ENCODE measurements at regions not wholly inside any gene's neighbourhood (a gene's known extent, or its start where the extent isn't known, plus 50 kb on each side); places are given as distances from the start of the nearest gene placed in this dataset.

GRCh38 chr5:105131045-105131444, 1568.5 kb upstream of the NUDT12 start:
- no peak for TF ChIP-seq SIN3A (IDR thresholded peaks at IDR 0.05; ENCODE audit: low read depth)
- no peak for TF ChIP-seq EGR1 (IDR thresholded peaks at IDR 0.05; ENCODE audit: low read depth)
- no peak for TF ChIP-seq REST (IDR thresholded peaks at IDR 0.05; ENCODE audit: low read depth)
- no peak for TF ChIP-seq MAX (IDR thresholded peaks at IDR 0.05)
- TF ChIP-seq ZNF274 (IDR thresholded peaks at IDR 0.05; ENCODE audit: low read depth, low read length) = no peak
- no peak for TF ChIP-seq ATF3 (IDR thresholded peaks at IDR 0.05)
- TF ChIP-seq SP1 (IDR thresholded peaks at IDR 0.05; ENCODE audit: low read depth) = no peak
- TF ChIP-seq POLR2A (IDR thresholded peaks at IDR 0.05; ENCODE audit: borderline replicate concordance, extremely low read depth, insufficient read depth, insufficient read length) = no peak
- no peak for TF ChIP-seq FOSL1 (IDR thresholded peaks at IDR 0.05; ENCODE audit: low read depth)
- no peak for TF ChIP-seq ZBTB33 (IDR thresholded peaks at IDR 0.05; ENCODE audit: extremely low read depth, insufficient replicate concordance, low read length)
- no peak for TF ChIP-seq YY1 (IDR thresholded peaks at IDR 0.05; ENCODE audit: extremely low read depth, insufficient replicate concordance, low read depth, low read length)
- TF ChIP-seq ELF1 (IDR thresholded peaks at IDR 0.05; ENCODE audit: borderline replicate concordance, low read depth) = no peak
- TF ChIP-seq CEBPB (IDR thresholded peaks at IDR 0.05; ENCODE audit: low read depth) = no peak
- TF ChIP-seq CTCF (IDR thresholded peaks at IDR 0.05 in 2 of 3, conservative IDR thresholded peaks at IDR 0.05 in 1 of 3; ENCODE audit: borderline replicate concordance in 1 of 3, insufficient read depth in 1 of 3, low read depth in 2 of 3, low read length in 2 of 3) = no peak
- no peak for TF ChIP-seq EZH2phosphoT487 (IDR thresholded peaks at IDR 0.05; ENCODE audit: borderline replicate concordance)
- Histone ChIP-seq H3K9me2 (ENCODE audit: insufficient read depth) (0 out of 2 replicates have a peak, but pooled peaks cover 3% of the 10 kb centered on the region), H3K4me1 (ENCODE audit: control insufficient read depth in 1 of 2, insufficient read depth in 2 of 2, low read length in 2 of 2) (no peaks in the 10 kb centered on the region), H3K27ac (ENCODE audit: low read depth, low read length) (no peak overlapping the region), H3K79me2 (ENCODE audit: insufficient read depth, low read length) (no peaks in the 10 kb centered on the region), H4K20me1 (ENCODE audit: insufficient read depth) (no peaks in the 10 kb centered on the region), H3K9me3 (ENCODE audit: control insufficient read depth in 1 of 2, insufficient read depth in 1 of 2, low read depth in 1 of 2, low read length in 2 of 2) (no peaks in the 10 kb centered on the region), H3K9ac (ENCODE audit: low read length) (no peak overlapping the region), H3K4me2 (ENCODE audit: low read length) (no peak overlapping the region), H3K4me3 (replicated peaks in 1 of 2; ENCODE audit: low read depth in 1 of 2, low read length in 2 of 2) (no peak overlapping the region), H2AFZ (ENCODE audit: low read depth, low read length, poor library complexity, severe bottlenecking) (no peak overlapping the region), H3K36me3 (ENCODE audit: control insufficient read depth in 1 of 2, insufficient read depth in 2 of 2, low read length in 2 of 2) (no peaks in the 10 kb centered on the region), H3K27me3 (ENCODE audit: insufficient read depth, low read length) (no peaks in the 10 kb centered on the region)
- DNase-seq (ENCODE audit: low read depth, low spot score) = no peak
- ATAC-seq = no peak
- POLR2A ChIA-PET = no interaction called here
- RAD21 ChIA-PET (ENCODE audit: low non-redundant PET in 1 of 2, low total read pairs in 2 of 2, uncharacterized antibody in 2 of 2, unreplicated experiment in 2 of 2) = no interaction called here
- CTCF ChIA-PET = no interaction called here
- intact Hi-C loops (cut with micrococcal nuclease) = no loop called here
- BruUV-seq (replicated peaks) = no TSS peak

All from HCT116 (cell line).